NCI-H2029 treated with DMSO at 0.1 percent for 48 hours (cell line): ENCODE measurements at regions not wholly inside any gene's neighbourhood (a gene's known extent, or its start where the extent isn't known, plus 50 kb on each side); places are given as distances from the start of the nearest gene placed in this dataset.
"Not testable (repeated sequence)": the region's sequence is repeated elsewhere in the genome, so short reads cannot be mapped to it uniquely, and the experiment has no call there.

Experiments
- DNase-seq: peaks from one replicate; lab custom pipeline; 2025; lab: John Stamatoyannopoulos, UW

GRCh38 chr6:165008971-165009370 is 300.4 kb downstream of the C6orf118 start:
- no peak for DNase-seq

DNA sequence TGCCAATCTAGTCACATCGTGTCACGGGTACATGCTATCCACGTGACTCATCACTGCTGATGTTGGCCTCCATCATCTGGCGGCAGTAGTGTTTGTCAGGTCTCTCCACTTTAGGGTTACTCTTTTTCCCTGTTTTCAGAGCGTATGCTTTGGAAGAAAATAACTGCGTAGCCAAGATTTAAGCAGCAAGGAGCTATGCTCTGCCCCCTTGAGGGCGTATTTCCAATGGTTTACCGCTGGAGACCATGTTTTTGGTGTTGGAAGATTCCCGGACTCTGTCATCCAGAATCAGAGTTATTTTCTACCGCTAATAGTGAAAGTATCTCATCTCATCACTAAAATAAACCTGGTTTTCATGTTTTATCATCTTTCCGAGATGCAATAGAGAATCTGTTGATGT is 306.5 kb downstream of the C6orf118 start:
- no peak for DNase-seq

DNA sequence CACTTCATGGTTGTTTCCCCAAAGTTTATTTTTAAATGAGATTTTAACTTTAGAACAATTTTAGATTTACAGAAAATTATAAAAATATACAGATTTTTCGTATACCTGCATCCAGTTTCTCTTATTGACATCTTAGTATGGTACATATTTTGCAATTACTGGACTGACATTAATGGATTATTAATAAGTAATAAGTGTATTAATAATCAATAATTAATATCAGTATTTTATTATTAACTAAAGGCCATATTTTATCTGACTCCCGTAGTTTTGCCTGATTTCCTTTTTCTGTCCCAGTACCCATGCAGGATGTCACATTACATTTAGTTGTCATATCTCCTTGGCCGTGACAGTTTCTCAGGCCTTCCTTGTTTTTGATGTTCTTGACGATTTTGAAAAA is 307.0 kb downstream of the C6orf118 start:
- no peak for DNase-seq

DNA sequence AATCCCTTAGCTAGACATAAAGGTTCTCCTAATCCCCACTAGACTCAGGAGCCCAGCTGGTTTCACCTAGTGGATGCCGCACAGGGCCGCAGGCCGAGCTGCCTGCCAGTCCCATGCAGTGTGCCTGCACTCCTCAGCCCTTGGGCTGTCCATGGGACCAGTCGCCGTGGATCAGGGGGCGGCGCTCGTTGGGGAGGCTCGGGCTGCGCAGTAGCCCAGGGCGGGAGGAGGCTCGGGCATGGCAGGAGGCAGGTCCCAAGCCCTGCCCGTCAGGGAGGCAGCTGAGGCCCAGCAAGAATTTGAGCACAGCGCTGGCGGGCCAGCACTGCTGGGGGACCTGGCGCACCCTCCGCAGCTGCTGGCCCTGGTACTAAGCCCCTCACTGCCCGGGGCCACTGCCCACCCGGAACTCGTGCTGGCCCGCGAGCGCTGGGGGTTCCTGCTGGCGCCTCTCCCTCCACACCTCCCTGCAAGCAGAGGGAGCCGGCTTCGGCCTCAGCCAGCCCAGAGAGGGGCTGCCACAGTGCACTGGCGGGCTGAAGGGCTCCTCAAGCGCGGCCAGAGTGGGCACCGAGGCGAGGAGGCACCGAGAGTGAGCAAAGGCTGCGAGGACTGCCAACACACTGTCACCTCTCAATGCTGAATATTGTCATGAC is 307.8 kb downstream of the C6orf118 start:
- no peak for DNase-seq

DNA sequence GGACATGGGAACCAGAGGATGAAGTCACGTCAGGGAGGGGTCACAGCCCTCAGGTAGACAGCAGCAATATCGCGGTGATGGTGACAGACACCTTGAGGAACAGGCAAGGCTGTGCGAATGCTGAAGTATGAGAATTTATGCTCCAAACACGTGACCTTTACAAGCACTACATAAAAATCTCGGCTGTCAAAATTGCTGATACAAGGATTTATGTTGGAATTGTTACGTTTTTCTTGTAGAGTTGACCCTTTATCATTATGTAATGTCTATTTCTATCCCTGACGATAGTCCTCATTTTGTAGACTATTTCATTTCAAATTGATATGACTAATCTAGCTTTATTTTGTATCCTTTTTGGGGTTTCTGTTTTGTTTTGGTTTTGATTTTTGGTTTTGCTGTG is 311.1 kb downstream of the C6orf118 start:
- no peak for DNase-seq

DNA sequence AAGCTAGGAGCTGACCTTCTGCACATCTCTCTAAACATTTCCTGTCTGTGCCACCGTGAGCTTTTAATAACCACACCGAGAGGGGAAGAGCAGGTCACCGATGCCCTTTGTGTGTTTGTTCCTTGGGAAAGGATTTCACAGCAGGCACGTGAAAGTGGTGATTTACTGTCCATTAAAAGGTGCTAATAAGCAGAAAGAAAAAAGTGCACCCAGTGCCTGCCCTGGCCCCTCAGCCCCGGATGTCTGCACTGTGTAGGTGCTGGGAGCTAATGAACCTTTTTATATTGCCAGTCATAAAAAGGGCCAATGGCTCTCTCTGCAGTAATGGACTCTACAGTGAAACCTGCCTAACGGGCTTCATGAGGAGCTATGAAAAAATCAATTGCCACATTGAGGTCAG is 312.6 kb downstream of the C6orf118 start:
- no peak for DNase-seq

DNA sequence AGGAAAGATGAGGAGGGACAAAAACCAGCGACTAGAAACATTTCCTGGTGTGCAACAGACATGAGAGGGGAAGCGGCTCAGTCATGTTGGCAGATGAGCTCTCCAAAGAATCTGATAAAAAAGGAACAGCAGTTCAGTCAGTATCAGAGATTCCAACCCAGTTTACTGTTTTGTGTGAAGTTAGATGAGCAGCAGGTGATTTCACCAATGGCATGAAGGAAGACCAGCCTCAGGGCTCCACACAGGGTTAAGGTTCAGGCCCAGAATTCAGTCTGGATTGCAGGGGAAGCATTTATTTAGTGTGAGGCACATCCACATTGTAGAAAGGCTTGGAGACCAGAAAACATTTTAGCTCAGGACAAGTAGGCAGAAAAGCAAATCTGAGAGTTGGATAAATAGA is 317.8 kb downstream of the C6orf118 start:
- DNase-seq = no peak

- no peak for DNase-seq
Observed at GRCh38 chr6:164990901-164991300, 318.5 kb downstream of the C6orf118 start.

- DNase-seq = no peak
Observed at GRCh38 chr6:164982389-164982788, 327.0 kb downstream of the C6orf118 start.

DNA sequence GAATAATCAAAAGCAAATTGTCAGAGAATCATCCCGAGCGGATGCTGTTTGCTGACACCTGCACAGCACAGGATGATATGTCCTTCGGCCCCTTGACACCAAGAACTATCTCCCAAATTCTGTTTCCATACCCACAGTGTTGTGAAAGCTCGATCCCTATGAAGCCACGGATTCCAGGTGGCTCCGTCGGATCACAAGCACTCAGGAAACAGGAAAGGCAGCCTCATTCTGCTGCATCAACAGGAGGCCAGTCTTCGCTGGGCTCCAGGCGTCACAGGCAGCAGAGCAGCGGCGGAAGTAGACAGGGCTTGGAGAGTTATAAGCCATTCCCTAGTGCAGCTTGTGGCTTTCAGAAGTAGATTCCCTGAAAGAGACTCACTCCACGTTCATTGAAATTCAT is 342.3 kb downstream of the C6orf118 start:
- no peak for DNase-seq

DNA sequence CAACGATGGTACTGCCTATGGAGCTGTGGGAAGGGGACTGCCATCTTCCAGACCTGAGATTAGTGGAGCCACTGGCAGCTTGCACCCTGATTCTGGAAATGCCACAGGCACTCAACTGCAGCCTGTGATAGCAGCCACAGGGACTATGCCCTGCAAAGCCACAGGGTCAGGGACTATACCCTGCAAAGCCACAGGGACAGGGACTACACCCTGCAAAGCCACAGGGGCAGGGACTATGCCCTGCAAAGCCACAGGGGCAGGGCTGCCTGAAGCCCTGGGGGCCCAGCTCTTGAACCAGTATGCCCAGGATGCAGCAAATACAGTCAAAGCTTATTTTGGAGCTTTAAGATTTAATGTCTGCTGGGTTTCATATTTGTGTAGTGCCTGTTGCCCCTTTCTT is 346.6 kb downstream of the C6orf118 start:
- no peak for DNase-seq

GRCh38 chr6:164947164-164947563 is 362.2 kb downstream of the C6orf118 start:
- no peak for DNase-seq

GRCh38 chr6:164942271-164942670 is 367.1 kb downstream of the C6orf118 start:
- DNase-seq = no peak

DNA sequence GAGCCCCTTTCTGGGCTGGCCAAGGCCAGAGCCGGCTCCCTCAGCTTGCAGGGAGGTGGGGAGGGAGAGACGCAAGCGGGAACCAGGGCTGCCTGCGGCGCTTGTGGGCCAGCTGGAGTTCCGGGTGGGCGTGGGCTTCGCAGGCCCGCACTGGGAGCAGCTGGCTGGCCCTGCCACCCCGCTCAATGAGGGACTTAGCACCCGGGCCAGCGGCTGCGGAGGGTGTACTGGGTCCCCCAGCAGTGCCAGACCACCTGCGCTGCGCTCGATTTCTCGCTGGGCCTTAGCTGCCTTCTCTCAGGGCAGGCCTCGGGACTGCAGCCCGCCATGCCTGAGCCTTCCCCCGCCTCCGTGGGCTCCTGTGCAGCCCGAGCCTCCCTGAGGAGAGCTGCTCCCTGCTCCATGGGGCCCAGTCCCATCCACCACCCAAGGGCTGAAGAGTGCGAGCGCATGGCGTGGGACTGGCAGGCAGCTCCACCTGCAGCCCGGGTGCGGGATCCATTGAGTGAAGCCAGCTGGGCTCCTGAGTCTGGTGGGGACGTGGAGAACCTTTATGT is 376.1 kb downstream of the C6orf118 start:
- not testable (repeated sequence) for DNase-seq

DNA sequence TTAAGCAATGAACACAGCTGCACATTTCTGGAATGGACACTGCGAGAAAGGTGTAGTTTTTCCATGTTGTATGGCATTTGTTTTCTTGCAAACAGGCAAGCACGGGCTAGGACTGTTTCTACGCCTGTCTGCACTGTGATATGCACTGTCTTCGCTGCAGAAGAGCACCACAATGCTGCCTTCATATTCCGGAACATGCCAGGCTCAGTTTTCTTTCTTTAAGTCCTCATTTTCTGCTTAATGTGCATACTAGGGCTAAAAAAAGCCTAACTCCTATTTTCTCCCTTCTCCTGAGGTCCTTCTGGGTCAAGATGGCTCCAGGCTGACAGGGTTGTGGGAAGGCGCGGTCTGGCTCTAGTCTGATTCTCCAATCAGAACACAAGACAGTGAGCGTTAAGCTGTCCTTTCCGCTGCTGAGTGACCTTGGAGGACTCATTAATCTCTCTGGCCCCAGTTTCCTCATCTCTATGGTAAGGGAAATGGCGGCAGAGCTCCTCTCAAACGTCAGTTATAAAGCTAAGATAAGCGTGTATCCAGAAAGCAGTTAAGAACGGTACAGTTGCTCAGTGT is 379.9 kb downstream of the C6orf118 start:
- DNase-seq = no peak

GRCh38 chr6:164928728-164929407 is 380.5 kb downstream of the C6orf118 start:
- no peak for DNase-seq

- no peak for DNase-seq
Observed at GRCh38 chr6:164928057-164928727, 381.2 kb downstream of the C6orf118 start.

DNA sequence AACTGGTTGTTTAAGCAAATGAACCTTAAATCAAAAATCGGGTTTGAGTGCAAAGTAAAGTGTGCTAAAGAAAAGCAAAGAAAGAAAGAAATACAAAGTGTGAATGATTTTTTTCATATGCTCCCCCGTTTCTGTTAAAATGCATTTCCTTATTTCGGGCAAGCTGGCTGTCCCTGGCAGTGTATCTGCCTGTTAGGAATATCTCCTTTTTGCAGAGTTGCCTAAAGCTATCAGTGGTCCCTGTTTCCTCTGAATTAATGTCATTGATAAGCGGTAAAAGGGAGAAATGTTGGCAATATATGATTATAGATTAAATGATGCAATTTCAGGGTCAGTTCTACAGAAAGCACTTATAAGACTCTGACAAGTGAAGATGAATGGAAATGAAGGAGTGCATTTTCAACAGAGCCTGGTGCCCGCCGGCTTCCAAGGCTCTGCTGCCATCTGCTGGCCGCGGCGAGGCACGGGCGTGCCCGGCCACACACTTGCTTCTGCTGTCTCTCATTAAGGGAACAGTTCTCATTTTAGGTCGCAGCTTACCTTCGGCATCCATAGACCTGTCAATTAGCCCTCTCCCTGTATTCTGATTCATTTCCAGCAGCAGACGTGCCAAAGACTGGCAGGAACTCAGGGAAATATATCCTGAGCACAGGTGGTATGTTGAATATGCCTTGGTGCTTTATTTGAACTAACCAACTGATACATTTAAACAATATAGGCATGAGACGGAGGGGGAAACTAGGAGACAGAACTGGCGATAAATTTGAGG is 381.9 kb downstream of the C6orf118 start:
- peak; percentile 59 for DNase-seq

GRCh38 chr6:164926686-164927085 is 382.7 kb downstream of the C6orf118 start:
- DNase-seq = no peak

DNA sequence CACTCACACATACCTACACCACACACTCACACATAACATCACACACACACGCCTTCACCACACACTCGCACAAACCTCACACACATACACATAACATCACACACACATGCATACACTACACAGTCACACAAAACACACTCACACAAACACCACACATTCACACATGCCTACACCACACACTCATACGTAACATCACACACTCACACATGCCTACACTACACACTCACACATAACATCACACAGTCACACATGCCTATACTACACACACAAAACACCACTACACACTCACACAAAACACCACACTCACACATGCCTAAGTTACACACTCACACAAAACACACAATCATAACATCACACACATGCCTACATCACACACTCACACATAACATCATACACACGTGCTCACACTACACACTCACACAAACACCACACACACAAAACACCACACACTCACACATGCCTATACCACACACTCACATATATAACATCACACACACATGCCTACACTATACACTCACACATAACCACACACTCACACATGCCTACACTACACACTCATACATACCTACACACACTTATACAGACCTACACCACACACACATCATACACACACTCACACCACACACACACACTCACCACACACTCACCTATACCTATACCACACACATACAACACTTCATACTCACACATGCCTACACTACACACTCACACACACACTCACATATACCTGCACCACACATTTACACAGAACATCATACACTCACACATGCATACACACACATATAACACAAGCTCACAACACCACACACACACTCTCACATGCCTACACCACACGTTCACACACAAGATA is 383.5 kb downstream of the C6orf118 start:
- DNase-seq = no peak

- peak; percentile 72 for DNase-seq
Observed at GRCh38 chr6:164924674-164925073, 384.7 kb downstream of the C6orf118 start.
